HepG2 (cell line): ENCODE measurements at regions not wholly inside any gene's neighbourhood (a gene's known extent, or its start where the extent isn't known, plus 50 kb on each side); places are given as distances from the start of the nearest gene placed in this dataset.

Experiments
- FOXP1 ChIP-seq, 2 experiments: fragments of 450-650 bp in 1 of 2; IDR thresholded peaks; 2 replicates each; pipeline ENCODE4 v1.6.1; 2017 to 2018; ENCODE audit warnings: antibody characterized with exemption in 1 of 2
- POLR2AphosphoS2 ChIP-seq: IDR thresholded peaks from 2 replicates; pipeline ENCODE4 v1.6.1; 2011; ENCODE audit warnings: low read depth, low read length, improper control_type of control experiment
- RFXANK ChIP-seq: IDR thresholded peaks from 2 replicates; pipeline ENCODE4 v1.6.1; 2016
- YEATS2 ChIP-seq: sonication (generic); formaldehyde crosslinking; IDR thresholded peaks from 2 replicates; pipeline ENCODE4 v1.4.0; 2020; ENCODE audit warnings: missing genetic modification reagents, borderline replicate concordance
- ZNF20 ChIP-seq: sonication (generic); formaldehyde crosslinking; IDR thresholded peaks from 2 replicates; pipeline ENCODE4 v1.4.0; 2020; ENCODE audit warnings: mild to moderate bottlenecking, moderate library complexity, missing genetic modification reagents
- ZNF232 ChIP-seq: sonication (generic); formaldehyde crosslinking; IDR thresholded peaks from 2 replicates; pipeline ENCODE4 v1.4.0; 2020; ENCODE audit warnings: missing genetic modification reagents, borderline replicate concordance
- ZNF264 ChIP-seq: sonication (generic); formaldehyde crosslinking; IDR thresholded peaks from 2 replicates; pipeline ENCODE4 v1.4.0; 2020; ENCODE audit warnings: missing genetic modification reagents
- ZNF879 ChIP-seq: sonication (generic); formaldehyde crosslinking; IDR thresholded peaks from 2 replicates; pipeline ENCODE4 v1.8.1; 2023; ENCODE audit warnings: missing genetic modification reagents
- TF ChIP-seq, protein P1 (sequence below), 2 experiments: sonication (generic) in 1 of 2; formaldehyde crosslinking in 1 of 2; IDR thresholded peaks; 2 replicates each; pipeline versions ENCODE4 v1.6.1 to v1.9.0; 2014 to 2022; ENCODE audit warnings: antibody characterized with exemption in 1 of 2, borderline replicate concordance in 1 of 2, inconsistent platforms in 1 of 2, low read depth in 1 of 2, missing genetic modification reagents in 1 of 2
- TF ChIP-seq, protein P2 (sequence below): sonication (generic); formaldehyde crosslinking; IDR thresholded peaks from 2 replicates; pipeline ENCODE4 v1.4.0; 2020; ENCODE audit warnings: mild to moderate bottlenecking, missing genetic modification reagents
- TF ChIP-seq, protein P3 (sequence below): sonication (generic); formaldehyde crosslinking; IDR thresholded peaks from 2 replicates; pipeline ENCODE4 v1.5.0; 2020; ENCODE audit warnings: mild to moderate bottlenecking, missing genetic modification reagents, borderline replicate concordance
- TF ChIP-seq, protein P4 (sequence below): sonication (generic); formaldehyde crosslinking; IDR thresholded peaks from 2 replicates; pipeline ENCODE4 v1.4.0; 2020; ENCODE audit warnings: mild to moderate bottlenecking, missing genetic modification reagents
- TF ChIP-seq, protein P5 (sequence below): sonication (generic); formaldehyde crosslinking; IDR thresholded peaks from 2 replicates; pipeline ENCODE4 v1.4.0; 2020; ENCODE audit warnings: low read depth, mild to moderate bottlenecking, missing genetic modification reagents

DNA sequence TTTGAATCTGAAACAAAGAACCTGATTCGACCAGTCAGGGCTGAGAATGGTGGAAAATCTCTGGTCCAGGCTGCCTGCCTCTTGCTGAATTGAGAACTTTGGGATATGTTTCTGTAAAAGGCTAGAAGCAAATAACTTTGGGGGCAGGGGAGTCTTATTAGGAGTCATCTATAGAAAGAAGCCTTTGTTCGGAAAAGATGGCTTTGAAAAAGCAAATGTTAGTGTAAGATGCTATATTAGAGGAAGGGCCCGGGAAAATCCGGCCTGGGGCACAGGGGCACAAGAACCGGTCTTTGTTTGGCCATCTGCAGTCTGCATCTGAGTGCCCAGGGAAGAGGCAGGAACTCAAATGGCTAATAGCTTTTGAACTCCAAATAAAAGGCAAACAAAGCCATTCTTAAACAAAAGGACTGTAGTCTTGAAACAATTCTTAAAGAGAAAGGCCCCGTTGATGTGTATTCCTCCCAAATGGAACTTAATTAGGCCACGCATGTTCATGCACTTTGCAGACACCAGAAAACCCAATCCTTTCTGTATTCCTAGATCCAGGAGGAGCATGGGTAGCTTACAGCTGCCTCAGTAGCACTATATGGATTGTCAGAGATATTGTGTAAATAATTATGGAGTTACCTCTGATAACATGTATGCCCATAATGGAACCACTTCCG is 180.0 kb upstream of the ARL4C start (continued):
- TF ChIP-seq, protein P1, sequence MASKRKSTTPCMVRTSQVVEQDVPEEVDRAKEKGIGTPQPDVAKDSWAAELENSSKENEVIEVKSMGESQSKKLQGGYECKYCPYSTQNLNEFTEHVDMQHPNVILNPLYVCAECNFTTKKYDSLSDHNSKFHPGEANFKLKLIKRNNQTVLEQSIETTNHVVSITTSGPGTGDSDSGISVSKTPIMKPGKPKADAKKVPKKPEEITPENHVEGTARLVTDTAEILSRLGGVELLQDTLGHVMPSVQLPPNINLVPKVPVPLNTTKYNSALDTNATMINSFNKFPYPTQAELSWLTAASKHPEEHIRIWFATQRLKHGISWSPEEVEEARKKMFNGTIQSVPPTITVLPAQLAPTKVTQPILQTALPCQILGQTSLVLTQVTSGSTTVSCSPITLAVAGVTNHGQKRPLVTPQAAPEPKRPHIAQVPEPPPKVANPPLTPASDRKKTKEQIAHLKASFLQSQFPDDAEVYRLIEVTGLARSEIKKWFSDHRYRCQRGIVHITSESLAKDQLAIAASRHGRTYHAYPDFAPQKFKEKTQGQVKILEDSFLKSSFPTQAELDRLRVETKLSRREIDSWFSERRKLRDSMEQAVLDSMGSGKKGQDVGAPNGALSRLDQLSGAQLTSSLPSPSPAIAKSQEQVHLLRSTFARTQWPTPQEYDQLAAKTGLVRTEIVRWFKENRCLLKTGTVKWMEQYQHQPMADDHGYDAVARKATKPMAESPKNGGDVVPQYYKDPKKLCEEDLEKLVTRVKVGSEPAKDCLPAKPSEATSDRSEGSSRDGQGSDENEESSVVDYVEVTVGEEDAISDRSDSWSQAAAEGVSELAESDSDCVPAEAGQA (IDR thresholded peaks at IDR 0.05; ENCODE audit: low read depth): no peak
- TF ChIP-seq, protein P1 (CRISPR knock-in tag; IDR thresholded peaks at IDR 0.05; ENCODE audit: borderline replicate concordance): no peak
- no peak for TF ChIP-seq ZNF879 (CRISPR knock-in tag)
- TF ChIP-seq, protein P2, sequence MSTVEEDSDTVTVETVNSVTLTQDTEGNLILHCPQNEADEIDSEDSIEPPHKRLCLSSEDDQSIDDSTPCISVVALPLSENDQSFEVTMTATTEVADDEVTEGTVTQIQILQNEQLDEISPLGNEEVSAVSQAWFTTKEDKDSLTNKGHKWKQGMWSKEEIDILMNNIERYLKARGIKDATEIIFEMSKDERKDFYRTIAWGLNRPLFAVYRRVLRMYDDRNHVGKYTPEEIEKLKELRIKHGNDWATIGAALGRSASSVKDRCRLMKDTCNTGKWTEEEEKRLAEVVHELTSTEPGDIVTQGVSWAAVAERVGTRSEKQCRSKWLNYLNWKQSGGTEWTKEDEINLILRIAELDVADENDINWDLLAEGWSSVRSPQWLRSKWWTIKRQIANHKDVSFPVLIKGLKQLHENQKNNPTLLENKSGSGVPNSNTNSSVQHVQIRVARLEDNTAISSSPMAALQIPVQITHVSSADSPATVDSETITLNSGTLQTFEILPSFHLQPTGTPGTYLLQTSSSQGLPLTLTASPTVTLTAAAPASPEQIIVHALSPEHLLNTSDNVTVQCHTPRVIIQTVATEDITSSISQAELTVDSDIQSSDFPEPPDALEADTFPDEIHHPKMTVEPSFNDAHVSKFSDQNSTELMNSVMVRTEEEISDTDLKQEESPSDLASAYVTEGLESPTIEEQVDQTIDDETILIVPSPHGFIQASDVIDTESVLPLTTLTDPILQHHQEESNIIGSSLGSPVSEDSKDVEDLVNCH (CRISPR knock-in tag): no peak
- no peak for TF ChIP-seq ZNF20 (CRISPR knock-in tag)
- TF ChIP-seq YEATS2: no peak
- TF ChIP-seq FOXP1 (IDR thresholded peaks at IDR 0.05): no peak
- peak; percentile 56; the same call in 1 of the 2 replicates for TF ChIP-seq FOXP1 (CRISPR knock-in tag; IDR thresholded peaks at IDR 0.05)
- TF ChIP-seq, protein P3, sequence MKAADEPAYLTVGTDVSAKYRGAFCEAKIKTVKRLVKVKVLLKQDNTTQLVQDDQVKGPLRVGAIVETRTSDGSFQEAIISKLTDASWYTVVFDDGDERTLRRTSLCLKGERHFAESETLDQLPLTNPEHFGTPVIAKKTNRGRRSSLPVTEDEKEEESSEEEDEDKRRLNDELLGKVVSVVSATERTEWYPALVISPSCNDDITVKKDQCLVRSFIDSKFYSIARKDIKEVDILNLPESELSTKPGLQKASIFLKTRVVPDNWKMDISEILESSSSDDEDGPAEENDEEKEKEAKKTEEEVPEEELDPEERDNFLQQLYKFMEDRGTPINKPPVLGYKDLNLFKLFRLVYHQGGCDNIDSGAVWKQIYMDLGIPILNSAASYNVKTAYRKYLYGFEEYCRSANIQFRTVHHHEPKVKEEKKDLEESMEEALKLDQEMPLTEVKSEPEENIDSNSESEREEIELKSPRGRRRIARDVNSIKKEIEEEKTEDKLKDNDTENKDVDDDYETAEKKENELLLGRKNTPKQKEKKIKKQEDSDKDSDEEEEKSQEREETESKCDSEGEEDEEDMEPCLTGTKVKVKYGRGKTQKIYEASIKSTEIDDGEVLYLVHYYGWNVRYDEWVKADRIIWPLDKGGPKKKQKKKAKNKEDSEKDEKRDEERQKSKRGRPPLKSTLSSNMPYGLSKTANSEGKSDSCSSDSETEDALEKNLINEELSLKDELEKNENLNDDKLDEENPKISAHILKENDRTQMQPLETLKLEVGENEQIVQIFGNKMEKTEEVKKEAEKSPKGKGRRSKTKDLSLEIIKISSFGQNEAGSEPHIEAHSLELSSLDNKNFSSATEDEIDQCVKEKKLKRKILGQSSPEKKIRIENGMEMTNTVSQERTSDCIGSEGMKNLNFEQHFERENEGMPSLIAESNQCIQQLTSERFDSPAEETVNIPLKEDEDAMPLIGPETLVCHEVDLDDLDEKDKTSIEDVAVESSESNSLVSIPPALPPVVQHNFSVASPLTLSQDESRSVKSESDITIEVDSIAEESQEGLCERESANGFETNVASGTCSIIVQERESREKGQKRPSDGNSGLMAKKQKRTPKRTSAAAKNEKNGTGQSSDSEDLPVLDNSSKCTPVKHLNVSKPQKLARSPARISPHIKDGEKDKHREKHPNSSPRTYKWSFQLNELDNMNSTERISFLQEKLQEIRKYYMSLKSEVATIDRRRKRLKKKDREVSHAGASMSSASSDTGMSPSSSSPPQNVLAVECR (CRISPR knock-in tag): no peak
- TF ChIP-seq ZNF232 (CRISPR knock-in tag): no peak
- TF ChIP-seq, protein P4, sequence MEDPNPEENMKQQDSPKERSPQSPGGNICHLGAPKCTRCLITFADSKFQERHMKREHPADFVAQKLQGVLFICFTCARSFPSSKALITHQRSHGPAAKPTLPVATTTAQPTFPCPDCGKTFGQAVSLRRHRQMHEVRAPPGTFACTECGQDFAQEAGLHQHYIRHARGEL: no peak
- no peak for TF ChIP-seq ZNF264 (CRISPR knock-in tag)
- TF ChIP-seq, protein P5, sequence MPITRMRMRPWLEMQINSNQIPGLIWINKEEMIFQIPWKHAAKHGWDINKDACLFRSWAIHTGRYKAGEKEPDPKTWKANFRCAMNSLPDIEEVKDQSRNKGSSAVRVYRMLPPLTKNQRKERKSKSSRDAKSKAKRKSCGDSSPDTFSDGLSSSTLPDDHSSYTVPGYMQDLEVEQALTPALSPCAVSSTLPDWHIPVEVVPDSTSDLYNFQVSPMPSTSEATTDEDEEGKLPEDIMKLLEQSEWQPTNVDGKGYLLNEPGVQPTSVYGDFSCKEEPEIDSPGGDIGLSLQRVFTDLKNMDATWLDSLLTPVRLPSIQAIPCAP (CRISPR knock-in tag): no peak
- no peak for TF ChIP-seq POLR2AphosphoS2
- no peak for TF ChIP-seq RFXANK (CRISPR knock-in tag)
